Astrocyte (in vitro differentiated cells and primary cell): ENCODE measurements at regions not wholly inside any gene's neighbourhood (a gene's known extent, or its start where the extent isn't known, plus 50 kb on each side); places are given as distances from the start of the nearest gene placed in this dataset.

Source experiments
- DNase-seq: peaks from one replicate; pipeline ENCODE4 v3.0.0-alpha.2; 2010; ENCODE audit warnings: low read depth
- FAIRE-seq: peaks from 2 replicates; lab custom pipeline; 2011; peaks lifted over from hg19 to GRCh38; lab: Jason Lieb, UNC
- H2AFZ ChIP-seq: 2 replicates; pipeline ENCODE4 v1.6.0; 2012; ENCODE audit warnings: low read depth, low read length, inconsistent platforms
- H3K27ac ChIP-seq: 2 replicates; pipeline ENCODE4 v1.5.1; 2011; ENCODE audit warnings: low read depth, low read length, inconsistent platforms
- H3K27me3 ChIP-seq: 2 replicates; pipeline ENCODE4 v1.6.0; 2011; ENCODE audit warnings: low read length, inconsistent platforms; ENCODE audit not compliant: insufficient read depth
- H3K36me3 ChIP-seq: 2 replicates; pipeline ENCODE4 v1.5.1; 2011; ENCODE audit warnings: low read length, inconsistent platforms; ENCODE audit not compliant: insufficient read depth
- H3K4me1 ChIP-seq: 2 replicates; pipeline ENCODE4 v1.5.1; 2011; ENCODE audit warnings: low read length, inconsistent platforms; ENCODE audit not compliant: insufficient read depth
- H3K4me2 ChIP-seq: 2 replicates; pipeline ENCODE4 v1.6.0; 2012; ENCODE audit warnings: low read length, inconsistent platforms
- H3K4me3 ChIP-seq: 2 replicates; pipeline ENCODE4 v1.5.1; 2011; ENCODE audit warnings: low read depth, mild to moderate bottlenecking, low read length, inconsistent platforms; ENCODE audit not compliant: insufficient read depth
- H3K79me2 ChIP-seq: 2 replicates; pipeline ENCODE4 v1.6.0; 2012; ENCODE audit warnings: mild to moderate bottlenecking, low read length, inconsistent platforms; ENCODE audit not compliant: insufficient read depth
- H3K9ac ChIP-seq: 2 replicates; pipeline ENCODE4 v1.6.0; 2012; ENCODE audit warnings: mild to moderate bottlenecking, low read length, inconsistent platforms
- H3K9me3 ChIP-seq: 2 replicates; pipeline ENCODE4 v1.5.1; 2012; ENCODE audit warnings: low read depth, mild to moderate bottlenecking, low read length, inconsistent platforms; ENCODE audit not compliant: insufficient read depth
- H4K20me1 ChIP-seq: 2 replicates; pipeline ENCODE4 v1.6.0; 2012; ENCODE audit warnings: low read length, inconsistent platforms; ENCODE audit not compliant: insufficient read depth
- H3K27ac Mint-ChIP-seq: one replicate; pipeline ENCODE4 v1.8.0; 2021; ENCODE audit warnings: mild to moderate bottlenecking, mixed read lengths; ENCODE audit not compliant: unreplicated experiment
- H3K27me3 Mint-ChIP-seq: one replicate; pipeline ENCODE4 v1.8.0; 2021; ENCODE audit warnings: low read depth, mixed read lengths; ENCODE audit not compliant: unreplicated experiment
- H3K36me3 Mint-ChIP-seq: one replicate; pipeline ENCODE4 v1.8.0; 2021; ENCODE audit warnings: low read depth, mixed read lengths; ENCODE audit not compliant: unreplicated experiment
- H3K4me1 Mint-ChIP-seq: one replicate; pipeline ENCODE4 v1.8.0; 2021; ENCODE audit warnings: low read depth, mixed read lengths; ENCODE audit not compliant: unreplicated experiment
- H3K4me3 Mint-ChIP-seq: one replicate; pipeline ENCODE4 v1.8.0; 2021; ENCODE audit warnings: mild to moderate bottlenecking, moderate library complexity, mixed read lengths; ENCODE audit not compliant: unreplicated experiment
- H3K9me3 Mint-ChIP-seq: one replicate; pipeline ENCODE4 v1.8.0; 2021; ENCODE audit warnings: mild to moderate bottlenecking, mixed read lengths; ENCODE audit not compliant: unreplicated experiment
- EZH2 ChIP-seq: IDR thresholded peaks from 2 replicates; pipeline ENCODE4 v1.6.1; 2012; ENCODE audit warnings: mild to moderate bottlenecking, low read length, inconsistent platforms; ENCODE audit not compliant: insufficient read depth
- TF ChIP-seq, protein P1 (sequence below): IDR thresholded peaks from 2 replicates; pipeline ENCODE4 v1.5.1; 2011; ENCODE audit warnings: low read depth, mild to moderate bottlenecking, inconsistent platforms, low read length, moderate library complexity; ENCODE audit not compliant: insufficient read depth

GRCh38 chr7:427506-428103, 92.0 kb downstream of the PDGFA start:
- FAIRE-seq = no peak
- Mint-ChIP-seq H3K4me3 (no peak overlapping the region), H3K27me3 (peaks cover 12% of the 10 kb centered on the region), H3K4me1 (no peaks in the 10 kb centered on the region), H3K9me3 (peaks cover 8% of the 10 kb centered on the region), H3K36me3 (no peaks in the 10 kb centered on the region), H3K27ac (no peak overlapping the region)
- no peak overlapping the region for H3K27ac ChIP-seq
- H4K20me1 ChIP-seq = no peaks in the 10 kb centered on the region
- H3K4me2 ChIP-seq = no peak overlapping the region
- H3K36me3 ChIP-seq = no peaks in the 10 kb centered on the region
- no peak for TF ChIP-seq EZH2
- TF ChIP-seq, protein P1, sequence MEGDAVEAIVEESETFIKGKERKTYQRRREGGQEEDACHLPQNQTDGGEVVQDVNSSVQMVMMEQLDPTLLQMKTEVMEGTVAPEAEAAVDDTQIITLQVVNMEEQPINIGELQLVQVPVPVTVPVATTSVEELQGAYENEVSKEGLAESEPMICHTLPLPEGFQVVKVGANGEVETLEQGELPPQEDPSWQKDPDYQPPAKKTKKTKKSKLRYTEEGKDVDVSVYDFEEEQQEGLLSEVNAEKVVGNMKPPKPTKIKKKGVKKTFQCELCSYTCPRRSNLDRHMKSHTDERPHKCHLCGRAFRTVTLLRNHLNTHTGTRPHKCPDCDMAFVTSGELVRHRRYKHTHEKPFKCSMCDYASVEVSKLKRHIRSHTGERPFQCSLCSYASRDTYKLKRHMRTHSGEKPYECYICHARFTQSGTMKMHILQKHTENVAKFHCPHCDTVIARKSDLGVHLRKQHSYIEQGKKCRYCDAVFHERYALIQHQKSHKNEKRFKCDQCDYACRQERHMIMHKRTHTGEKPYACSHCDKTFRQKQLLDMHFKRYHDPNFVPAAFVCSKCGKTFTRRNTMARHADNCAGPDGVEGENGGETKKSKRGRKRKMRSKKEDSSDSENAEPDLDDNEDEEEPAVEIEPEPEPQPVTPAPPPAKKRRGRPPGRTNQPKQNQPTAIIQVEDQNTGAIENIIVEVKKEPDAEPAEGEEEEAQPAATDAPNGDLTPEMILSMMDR = no peak
- no peaks in the 10 kb centered on the region for H3K9me3 ChIP-seq
- H3K79me2 ChIP-seq = no peaks in the 10 kb centered on the region
- DNase-seq = no peak
- no peak overlapping the region for H2AFZ ChIP-seq
- H3K4me3 ChIP-seq = no peak overlapping the region
- H3K4me1 ChIP-seq = no peaks in the 10 kb centered on the region
- no peak overlapping the region for H3K9ac ChIP-seq
- peaks cover 4% of the 10 kb centered on the region for H3K27me3 ChIP-seq

- TF ChIP-seq EZH2 = no peak
- TF ChIP-seq, protein P1 = no peak
- Mint-ChIP-seq H3K9me3 (peaks cover 8% of the 10 kb centered on the region), H3K4me3 (no peak overlapping the region), H3K36me3 (no peaks in the 10 kb centered on the region), H3K27me3 (peaks cover 14% of the 10 kb centered on the region), H3K4me1 (no peaks in the 10 kb centered on the region), H3K27ac (no peak overlapping the region)
- FAIRE-seq (no peak), DNase-seq (no peak)
- H3K4me2 ChIP-seq = no peak overlapping the region
- H4K20me1 ChIP-seq = no peaks in the 10 kb centered on the region
- no peaks in the 10 kb centered on the region for H3K9me3 ChIP-seq
- H3K79me2 ChIP-seq = no peaks in the 10 kb centered on the region
- H2AFZ ChIP-seq = no peak overlapping the region
- no peaks in the 10 kb centered on the region for H3K4me1 ChIP-seq
- no peak overlapping the region for H3K27ac ChIP-seq
- no peaks in the 10 kb centered on the region for H3K36me3 ChIP-seq
- H3K4me3 ChIP-seq = no peak overlapping the region
- no peak overlapping the region for H3K9ac ChIP-seq
- peaks cover 4% of the 10 kb centered on the region for H3K27me3 ChIP-seq
These were observed 91.3 kb downstream of the PDGFA start for GRCh38 chr7:428387-428786.
